A549 (cell line): ENCODE measurements at regions not wholly inside any gene's neighbourhood (a gene's known extent, or its start where the extent isn't known, plus 50 kb on each side); places are given as distances from the start of the nearest gene placed in this dataset.

Experiments
- ATAC-seq, 2 experiments: fragments of 200-7000 bp in 1 of 2; fragments of >200 bp in 1 of 2; cut with Nextera tagmentation in 1 of 2; cut with Tn5 transposase in 1 of 2; 3 replicates each; pipeline versions ENCODE4 v1.8.0 to v1.9.1; 2018 to 2020; ENCODE audit warnings: mild to moderate bottlenecking in 1 of 2, moderate library complexity in 1 of 2
- CTCF ChIA-PET: fragments of 300-600 bp; sonication (Branson Sonifier 250); formaldehyde crosslinking; extraction: SDS; loops from one replicate; lab custom pipeline; 2021; ENCODE audit warnings: antibody characterized with exemption, inconsistent platforms; lab: Yijun Ruan, JAX
- POLR2A ChIA-PET: fragments of 350-600 bp; formaldehyde crosslinking; extraction: SDS; loops from one replicate; lab custom pipeline; 2021; ENCODE audit warnings: antibody characterized with exemption, inconsistent platforms; lab: Yijun Ruan, JAX
- DNase-seq, 2 experiments: peaks; one replicate each; pipeline versions ENCODE4 v3.0.0 to v3.0.0-alpha.2; 2011 to 2016; ENCODE audit warnings: low read depth in 1 of 2, low spot score in 1 of 2
- FAIRE-seq: peaks from 2 replicates; lab custom pipeline; 2011; peaks lifted over from hg19 to GRCh38; lab: Jason Lieb, UNC
- H3K27ac ChIP-seq, 2 experiments: fragments of >200 bp; sonication (Bioruptor Twin); formaldehyde crosslinking; 3 replicates each; pipeline ENCODE4 v1.5.1; 2016 to 2017
- H3K4me1 ChIP-seq: fragments of >200 bp; sonication (Bioruptor Twin); formaldehyde crosslinking; 3 replicates; pipeline ENCODE4 v1.6.1; 2016
- H3K4me2 ChIP-seq: fragments of >200 bp; sonication (Bioruptor Twin); formaldehyde crosslinking; 3 replicates; pipeline ENCODE4 v1.6.1; 2016
- H3K4me3 ChIP-seq: fragments of >200 bp; sonication (Bioruptor Twin); formaldehyde crosslinking; 3 replicates; pipeline ENCODE4 v1.5.1; 2016
- H3K9me3 ChIP-seq: fragments of >200 bp; sonication (Bioruptor Twin); formaldehyde crosslinking; 3 replicates; pipeline ENCODE4 v1.6.1; 2016
- EHF ChIP-seq: fragments of 250-450 bp; sonication (Bioruptor Pico); IDR thresholded peaks from 2 replicates; pipeline ENCODE4 v1.5.0; 2020; ENCODE audit warnings: mild to moderate bottlenecking
- EP300 ChIP-seq, 2 experiments: fragments of >200 bp; sonication (Bioruptor Twin); formaldehyde crosslinking; IDR thresholded peaks; 2 replicates in 1 of 2; 3 replicates in 1 of 2; pipeline ENCODE4 v1.6.1; 2016 to 2017
- FOSB ChIP-seq: fragments of 250-450 bp; sonication (Bioruptor Pico); IDR thresholded peaks from 2 replicates; pipeline ENCODE4 v1.5.0; 2020; ENCODE audit warnings: mild to moderate bottlenecking, moderate library complexity
- HES2 ChIP-seq: fragments of >200 bp; sonication (Bioruptor Twin); formaldehyde crosslinking; IDR thresholded peaks from 2 replicates; pipeline ENCODE4 v1.6.1; 2016
- HOXA7 ChIP-seq: fragments of 250-450 bp; sonication (Bioruptor Pico); IDR thresholded peaks from 2 replicates; pipeline ENCODE4 v1.5.0; 2020; ENCODE audit warnings: mild to moderate bottlenecking, moderate library complexity
- JUN ChIP-seq, 2 experiments: fragments of >200 bp; sonication (Bioruptor Twin); formaldehyde crosslinking; IDR thresholded peaks; 2 replicates in 1 of 2; 3 replicates in 1 of 2; pipeline ENCODE4 v1.6.1; 2016 to 2017
- JUNB ChIP-seq: fragments of >200 bp; sonication (Bioruptor Twin); formaldehyde crosslinking; IDR thresholded peaks from 2 replicates; pipeline ENCODE4 v1.6.1; 2016
- MAFK ChIP-seq: fragments of 450-650 bp; IDR thresholded peaks from 2 replicates; pipeline ENCODE4 v1.6.1; 2014; ENCODE audit not compliant: partially characterized antibody
- MAZ ChIP-seq: fragments of 150-350 bp; IDR thresholded peaks from 2 replicates; pipeline ENCODE4 v1.6.1; 2014; ENCODE audit warnings: antibody characterized with exemption, low read depth, low read length, borderline replicate concordance
- MYC ChIP-seq: IDR thresholded peaks from 2 replicates; pipeline ENCODE4 v1.6.1; 2012; ENCODE audit warnings: mild to moderate bottlenecking, inconsistent platforms, low read length, improper control_type of control experiment, borderline replicate concordance
- POLR2A ChIP-seq: IDR thresholded peaks from 2 replicates; pipeline ENCODE4 v1.6.1; 2012; ENCODE audit warnings: mild to moderate bottlenecking, low read length
- POLR2AphosphoS2 ChIP-seq: conservative IDR thresholded peaks from 2 replicates; pipeline ENCODE4 v1.6.1; 2012; ENCODE audit warnings: low read length, improper control_type of control experiment, inconsistent platforms
- RAD21 ChIP-seq, 2 experiments: fragments of >200 bp in 1 of 2; sonication (Bioruptor Twin) in 1 of 2; formaldehyde crosslinking in 1 of 2; IDR thresholded peaks in 1 of 2; conservative IDR thresholded peaks in 1 of 2; 2 replicates in 1 of 2; 3 replicates in 1 of 2; pipeline ENCODE4 v1.6.1; 2012 to 2018; ENCODE audit warnings: inconsistent platforms in 1 of 2
- RCOR1 ChIP-seq: fragments of 150-350 bp; IDR thresholded peaks from 2 replicates; pipeline ENCODE4 v1.6.1; 2014; ENCODE audit warnings: antibody characterized with exemption, low read length, low read depth
- REST ChIP-seq: fragments of 200-600 bp; sonication (generic); IDR thresholded peaks from 2 replicates; pipeline ENCODE4 v1.6.1; 2016; ENCODE audit warnings: antibody characterized with exemption, mild to moderate bottlenecking, moderate library complexity
- RFX5 ChIP-seq: fragments of 450-650 bp; IDR thresholded peaks from 2 replicates; pipeline ENCODE4 v1.7.1; 2014; ENCODE audit warnings: antibody characterized with exemption, mild to moderate bottlenecking, moderate library complexity
- TP53 ChIP-seq: fragments of 250-450 bp; sonication (Bioruptor Pico); IDR thresholded peaks from 2 replicates; pipeline ENCODE4 v1.5.0; 2021; ENCODE audit warnings: mild to moderate bottlenecking, moderate library complexity
- USF2 ChIP-seq: fragments of 450-650 bp; IDR thresholded peaks from 2 replicates; pipeline ENCODE4 v1.6.1; 2014; ENCODE audit warnings: antibody characterized with exemption
- ZSCAN20 ChIP-seq: fragments of 250-450 bp; sonication (Bioruptor Pico); IDR thresholded peaks from 2 replicates; pipeline ENCODE4 v1.8.0; 2022; ENCODE audit warnings: mild to moderate bottlenecking, moderate library complexity
- WGBS: methylation state at CpG from one replicate; pipeline ENCODE4 v1.1.6; 2017; ENCODE audit errors: missing lambda C conversion rate; 5-methylcytosine and 5-hydroxymethylcytosine counted together
- TF ChIP-seq, protein P1 (sequence below): fragments of >200 bp; sonication (Bioruptor Twin); formaldehyde crosslinking; IDR thresholded peaks from 3 replicates; pipeline ENCODE4 v1.5.1; 2016
- TF ChIP-seq, protein P2 (sequence below): fragments of 250-450 bp; sonication (Bioruptor Pico); IDR thresholded peaks from 2 replicates; pipeline ENCODE4 v1.5.0; 2021; ENCODE audit warnings: mild to moderate bottlenecking, moderate library complexity, borderline replicate concordance
- TF ChIP-seq, protein P3 (sequence below): IDR thresholded peaks from 2 replicates; pipeline ENCODE4 v1.6.1; 2012

DNA sequence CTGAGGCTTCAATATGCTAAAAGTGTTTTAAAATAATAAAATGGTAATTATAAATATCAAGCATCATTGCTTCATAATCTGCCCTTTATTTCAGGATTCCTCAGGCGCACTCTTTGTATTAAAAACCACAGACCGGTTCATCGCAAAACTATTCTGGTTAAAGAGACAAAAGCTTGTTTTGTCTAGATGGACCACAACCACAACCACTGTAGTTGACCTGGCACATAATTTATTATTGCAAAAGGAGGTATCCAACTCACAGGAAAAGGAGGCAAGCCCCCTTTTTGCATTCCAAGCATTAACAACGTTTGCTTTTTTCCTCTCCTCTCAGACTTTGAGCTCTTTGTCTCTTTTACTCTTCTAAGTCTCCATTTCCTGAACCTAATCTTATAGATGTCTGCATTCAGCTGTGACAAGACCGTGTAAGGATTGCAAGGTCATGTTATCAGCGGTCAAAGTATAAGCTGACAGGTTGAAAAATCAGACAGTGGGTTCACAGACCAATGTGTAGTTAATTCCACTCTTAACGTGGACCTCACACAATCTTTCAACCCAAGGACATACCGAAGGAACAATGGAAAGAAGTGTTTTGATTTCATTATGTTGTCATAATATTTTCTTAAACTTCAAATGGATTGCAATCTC, 1057.6 kb downstream of the GALC start:
- ChIA-PET POLR2A (no interaction called here), CTCF (interaction anchor here (0.6 kb wide), 1 partner anchor 397 kb away, joined by 3 read pairs; no protein-coding TSS in a partner anchor)
- H3K4me2 ChIP-seq = no peak overlapping the region
- no peaks in the 10 kb centered on the region for H3K9me3 ChIP-seq
- H3K27ac ChIP-seq = no peak overlapping the region
- DNase-seq (no peak), ATAC-seq (no peak), FAIRE-seq (no peak)
- H3K4me1 ChIP-seq = no peaks in the 10 kb centered on the region
- WGBS = 31% methylated on average over 8 of the region's 8 CpGs
- TF ChIP-seq MAZ (no peak), EP300 (IDR thresholded peaks at IDR 0.05) (no peak), ZSCAN20 (no peak), MAFK (no peak), JUN (IDR thresholded peaks at IDR 0.05) (no peak), HOXA7 (CRISPR knock-in tag) (no peak), POLR2AphosphoS2 (no peak), TP53 (CRISPR knock-in tag) (no peak), HES2 (no peak), RCOR1 (no peak), FOSB (CRISPR knock-in tag) (no peak)
- TF ChIP-seq, protein P1, sequence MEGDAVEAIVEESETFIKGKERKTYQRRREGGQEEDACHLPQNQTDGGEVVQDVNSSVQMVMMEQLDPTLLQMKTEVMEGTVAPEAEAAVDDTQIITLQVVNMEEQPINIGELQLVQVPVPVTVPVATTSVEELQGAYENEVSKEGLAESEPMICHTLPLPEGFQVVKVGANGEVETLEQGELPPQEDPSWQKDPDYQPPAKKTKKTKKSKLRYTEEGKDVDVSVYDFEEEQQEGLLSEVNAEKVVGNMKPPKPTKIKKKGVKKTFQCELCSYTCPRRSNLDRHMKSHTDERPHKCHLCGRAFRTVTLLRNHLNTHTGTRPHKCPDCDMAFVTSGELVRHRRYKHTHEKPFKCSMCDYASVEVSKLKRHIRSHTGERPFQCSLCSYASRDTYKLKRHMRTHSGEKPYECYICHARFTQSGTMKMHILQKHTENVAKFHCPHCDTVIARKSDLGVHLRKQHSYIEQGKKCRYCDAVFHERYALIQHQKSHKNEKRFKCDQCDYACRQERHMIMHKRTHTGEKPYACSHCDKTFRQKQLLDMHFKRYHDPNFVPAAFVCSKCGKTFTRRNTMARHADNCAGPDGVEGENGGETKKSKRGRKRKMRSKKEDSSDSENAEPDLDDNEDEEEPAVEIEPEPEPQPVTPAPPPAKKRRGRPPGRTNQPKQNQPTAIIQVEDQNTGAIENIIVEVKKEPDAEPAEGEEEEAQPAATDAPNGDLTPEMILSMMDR = no peak
- TF ChIP-seq, protein P2, sequence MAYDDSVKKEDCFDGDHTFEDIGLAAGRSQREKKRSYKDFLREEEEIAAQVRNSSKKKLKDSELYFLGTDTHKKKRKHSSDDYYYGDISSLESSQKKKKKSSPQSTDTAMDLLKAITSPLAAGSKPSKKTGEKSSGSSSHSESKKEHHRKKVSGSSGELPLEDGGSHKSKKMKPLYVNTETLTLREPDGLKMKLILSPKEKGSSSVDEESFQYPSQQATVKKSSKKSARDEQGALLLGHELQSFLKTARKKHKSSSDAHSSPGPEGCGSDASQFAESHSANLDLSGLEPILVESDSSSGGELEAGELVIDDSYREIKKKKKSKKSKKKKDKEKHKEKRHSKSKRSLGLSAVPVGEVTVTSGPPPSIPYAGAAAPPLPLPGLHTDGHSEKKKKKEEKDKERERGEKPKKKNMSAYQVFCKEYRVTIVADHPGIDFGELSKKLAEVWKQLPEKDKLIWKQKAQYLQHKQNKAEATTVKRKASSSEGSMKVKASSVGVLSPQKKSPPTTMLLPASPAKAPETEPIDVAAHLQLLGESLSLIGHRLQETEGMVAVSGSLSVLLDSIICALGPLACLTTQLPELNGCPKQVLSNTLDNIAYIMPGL (CRISPR knock-in tag) = no peak
- H3K4me3 ChIP-seq = no peak overlapping the region

- ATAC-seq = no peak
- Histone ChIP-seq H3K4me1 (no peaks in the 10 kb centered on the region), H3K9me3 (no peaks in the 10 kb centered on the region), H3K27ac (no peak overlapping the region), H3K4me2 (no peak overlapping the region), H3K4me3 (no peak overlapping the region)
- TF ChIP-seq JUNB = no peak
- TF ChIP-seq EP300 (IDR thresholded peaks at IDR 0.05) = no peak
- TF ChIP-seq RAD21 (conservative IDR thresholded peaks at IDR 0.05 in 1 of 2, IDR thresholded peaks at IDR 0.05 in 1 of 2) = no peak
- TF ChIP-seq TP53 (CRISPR knock-in tag) = no peak
- no peak for TF ChIP-seq EHF (CRISPR knock-in tag)
- TF ChIP-seq, protein P1 = no peak
- TF ChIP-seq RFX5 = no peak
- no peak for TF ChIP-seq REST
- TF ChIP-seq, protein P3, sequence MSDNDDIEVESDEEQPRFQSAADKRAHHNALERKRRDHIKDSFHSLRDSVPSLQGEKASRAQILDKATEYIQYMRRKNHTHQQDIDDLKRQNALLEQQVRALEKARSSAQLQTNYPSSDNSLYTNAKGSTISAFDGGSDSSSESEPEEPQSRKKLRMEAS = no peak
- TF ChIP-seq USF2 = no peak
- no peak for TF ChIP-seq POLR2A
- TF ChIP-seq MAFK = no peak
- TF ChIP-seq MYC = no peak
- 26% methylated on average over 7 of the region's 7 CpGs for WGBS
- POLR2A ChIA-PET = no interaction called here
- FAIRE-seq = no peak
- no peak for DNase-seq
- CTCF ChIA-PET = no interaction called here
These were observed 1058.9 kb downstream of the GALC start for GRCh38 chr14:86933958-86934595.
